Fibroblast of lung (primary cell): ENCODE measurements at regions not wholly inside any gene's neighbourhood (a gene's known extent, or its start where the extent isn't known, plus 50 kb on each side); places are given as distances from the start of the nearest gene placed in this dataset.
A peak's percentile ranks its signal among the peaks of the same experiment; 100 is the strongest.

ENCODE experiments used
- DNase-seq, 2 donors: peaks; one replicate each; pipeline versions ENCODE4 v3.0.0 to v3.0.0-alpha.2; 2010; ENCODE audit warnings: low read depth in 2 of 2
- H2AFZ ChIP-seq: 2 replicates; pipeline ENCODE4 v1.5.1; 2012; ENCODE audit warnings: low read length, control low read depth, inconsistent platforms
- H3K27ac ChIP-seq: 2 replicates; pipeline ENCODE4 v1.5.1; 2011; ENCODE audit warnings: low read length, control low read depth; ENCODE audit not compliant: insufficient read depth
- H3K27me3 ChIP-seq: 2 replicates; pipeline ENCODE4 v1.5.1; 2011; ENCODE audit warnings: mild to moderate bottlenecking, low read length; ENCODE audit not compliant: control insufficient read depth, insufficient read depth
- H3K36me3 ChIP-seq: 2 replicates; pipeline ENCODE4 v1.5.1; 2011; ENCODE audit warnings: low read length; ENCODE audit not compliant: control insufficient read depth, insufficient read depth
- H3K4me1 ChIP-seq: 2 replicates; pipeline ENCODE4 v1.5.1; 2011; ENCODE audit warnings: low read length; ENCODE audit not compliant: control insufficient read depth, insufficient read depth; ENCODE audit errors: extremely low read depth
- H3K4me2 ChIP-seq: 2 replicates; pipeline ENCODE4 v1.5.1; 2011; ENCODE audit warnings: low read length, control low read depth; ENCODE audit not compliant: insufficient read depth; ENCODE audit errors: extremely low read depth
- H3K4me3 ChIP-seq, 4 experiments: fragments of 200-600 bp in 1 of 4; sonication (generic) in 1 of 4; replicated peaks in 1 of 4; 2 replicates each; pipeline ENCODE4 v1.5.1; 2011 to 2016; ENCODE audit warnings: low read length in 4 of 4, low read depth in 3 of 4, mild to moderate bottlenecking in 3 of 4, control low read depth in 2 of 4, inconsistent platforms in 1 of 4, mixed read lengths in 1 of 4; ENCODE audit not compliant: insufficient read depth in 1 of 4; ENCODE audit errors: control extremely low read depth in 1 of 4
- H3K79me2 ChIP-seq: 2 replicates; pipeline ENCODE4 v1.5.1; 2012; ENCODE audit warnings: mild to moderate bottlenecking, low read length, inconsistent platforms; ENCODE audit not compliant: control insufficient read depth, insufficient read depth
- H3K9ac ChIP-seq: 2 replicates; pipeline ENCODE4 v1.5.1; 2011; ENCODE audit warnings: mild to moderate bottlenecking, low read length, control low read depth; ENCODE audit not compliant: insufficient read depth
- H3K9me3 ChIP-seq: 2 replicates; pipeline ENCODE4 v1.5.1; 2012; ENCODE audit warnings: low read depth, low read length; ENCODE audit not compliant: control insufficient read depth, insufficient read depth
- H4K20me1 ChIP-seq: 2 replicates; pipeline ENCODE4 v1.5.1; 2011; ENCODE audit warnings: low read length; ENCODE audit not compliant: control insufficient read depth, insufficient read depth; ENCODE audit errors: extremely low read depth
- CTCF ChIP-seq, 2 donors: IDR thresholded peaks in 1 of 2; conservative IDR thresholded peaks in 1 of 2; 1 replicate in 1 of 2; 2 replicates in 1 of 2; pipeline ENCODE4 v1.5.1; 2011 to 2012; ENCODE audit warnings: low read length in 2 of 2, control low read depth in 1 of 2, inconsistent platforms in 1 of 2, low read depth in 1 of 2, mild to moderate bottlenecking in 1 of 2
- EZH2 ChIP-seq: IDR thresholded peaks from 2 replicates; pipeline ENCODE4 v1.5.1; 2012; ENCODE audit warnings: low read length, control low read depth, mild to moderate bottlenecking; ENCODE audit errors: missing control alignments

GRCh38 chr2:67229706-67230105 lies 167.4 kb upstream of the ETAA1 start:
- Histone ChIP-seq H3K4me2 (no peak overlapping the region), H3K36me3 (no peaks in the 10 kb centered on the region), H3K4me1 (no peaks in the 10 kb centered on the region), H3K27ac (no peak overlapping the region), H2AFZ (no peak overlapping the region), H3K27me3 (no peaks in the 10 kb centered on the region), H3K9me3 (no peaks in the 10 kb centered on the region), H3K9ac (no peak overlapping the region), H3K79me2 (no peaks in the 10 kb centered on the region), H3K4me3 (no peak overlapping the region), H4K20me1 (no peaks in the 10 kb centered on the region)
- TF ChIP-seq EZH2: no peak
- TF ChIP-seq CTCF (conservative IDR thresholded peaks at IDR 0.05 in 1 of 2, IDR thresholded peaks at IDR 0.05 in 1 of 2; ENCODE audit: low read depth in 1 of 2, low read length in 2 of 2): no peak
- DNase-seq: no peak

- Histone ChIP-seq H4K20me1 (no peaks in the 10 kb centered on the region), H3K27ac (no peak overlapping the region), H3K27me3 (no peaks in the 10 kb centered on the region), H3K9me3 (no peaks in the 10 kb centered on the region), H3K79me2 (no peaks in the 10 kb centered on the region), H3K4me1 (no peaks in the 10 kb centered on the region), H3K9ac (no peak overlapping the region), H3K36me3 (no peaks in the 10 kb centered on the region), H3K4me2 (no peak overlapping the region), H3K4me3 (no peak overlapping the region), H2AFZ (no peak overlapping the region)
- no peak for DNase-seq
- TF ChIP-seq CTCF (conservative IDR thresholded peaks at IDR 0.05 in 1 of 2, IDR thresholded peaks at IDR 0.05 in 1 of 2; ENCODE audit: low read depth in 1 of 2, low read length in 2 of 2) (no peak), EZH2 (no peak)
Measured at GRCh38 chr2:67232936-67233335, 164.2 kb upstream of the ETAA1 start.

- H3K4me3 ChIP-seq: no peak overlapping the region
- no peak overlapping the region for H3K4me2 ChIP-seq
- no peak overlapping the region for H2AFZ ChIP-seq
- no peaks in the 10 kb centered on the region for H3K79me2 ChIP-seq
- H3K4me1 ChIP-seq: no peaks in the 10 kb centered on the region
- H3K9me3 ChIP-seq: no peaks in the 10 kb centered on the region
- peak; percentile 32 to 79 for DNase-seq
- TF ChIP-seq CTCF (conservative IDR thresholded peaks at IDR 0.05 in 1 of 2, IDR thresholded peaks at IDR 0.05 in 1 of 2; ENCODE audit: low read depth in 1 of 2, low read length in 2 of 2) (peak; percentile 78 to 84), EZH2 (no peak)
- no peaks in the 10 kb centered on the region for H3K27me3 ChIP-seq
- H4K20me1 ChIP-seq: no peaks in the 10 kb centered on the region
- no peaks in the 10 kb centered on the region for H3K36me3 ChIP-seq
- no peak overlapping the region for H3K27ac ChIP-seq
- no peak overlapping the region for H3K9ac ChIP-seq
Measured at GRCh38 chr2:67234440-67234839, 162.7 kb upstream of the ETAA1 start.
